ENCODE measurements at regions not wholly inside any gene's neighbourhood (a gene's known extent, or its start where the extent isn't known, plus 50 kb on each side); places are given as distances from the start of the nearest gene placed in this dataset.

GRCh38 chr3:137926991-137927390, 83.0 kb upstream of the CLDN18 start:
- H3K4ac ChIP-seq (ENCODE audit: low read depth, low read length) = no peak overlapping the region
- no peak for DNase-seq
- Mint-ChIP-seq H3K4me1 (no peaks in the 10 kb centered on the region), H3K36me3 (ENCODE audit: insufficient read depth in 1 of 3, low read depth in 3 of 3) (no peaks in the 10 kb centered on the region; a peak in 1 of 7 replicates), H3K27me3 (ENCODE audit: low read depth) (peaks cover 5% of the 10 kb centered on the region), H3K4me3 (no peak overlapping the region), H3K27ac (no peak overlapping the region), H3K9me3 (no peaks in the 10 kb centered on the region)
- no peaks in the 10 kb centered on the region for H3K27me3 ChIP-seq (ENCODE audit: insufficient read depth, low read length)
- no peaks in the 10 kb centered on the region for H3K23me2 ChIP-seq (ENCODE audit: insufficient read length, low read depth, low read length, poor library complexity, severe bottlenecking)
- no peak overlapping the region for H3K56ac ChIP-seq (ENCODE audit: insufficient read length, low read depth, low read length)
- no peak overlapping the region for H3K18ac ChIP-seq (ENCODE audit: insufficient read length, low read depth, low read length)
- no peak overlapping the region for H2BK20ac ChIP-seq (ENCODE audit: low read depth, low read length, poor library complexity, severe bottlenecking)
- no peak overlapping the region for H2BK120ac ChIP-seq (ENCODE audit: low read depth, low read length, poor library complexity, severe bottlenecking)
- H3K9ac ChIP-seq (ENCODE audit: extremely low read depth, insufficient read length, low read length) = no peak overlapping the region
- no peak overlapping the region for H2BK12ac ChIP-seq (ENCODE audit: insufficient read length, low read depth, low read length)
- H4K91ac ChIP-seq (ENCODE audit: insufficient read length, low read depth, low read length) = no peak overlapping the region
- H3K79me1 ChIP-seq (ENCODE audit: insufficient read depth, low read depth, low read length, poor library complexity, severe bottlenecking) = no peaks in the 10 kb centered on the region
- no peaks in the 10 kb centered on the region for H4K20me1 ChIP-seq (ENCODE audit: control insufficient read depth, insufficient read depth, insufficient read length)
- no peak overlapping the region for H3K4me2 ChIP-seq (ENCODE audit: insufficient read depth, insufficient read length, low read length)
- no peak for TF ChIP-seq CTCF (conservative IDR thresholded peaks at IDR 0.05)
- H2BK5ac ChIP-seq (ENCODE audit: insufficient read length, low read length) = no peak overlapping the region
- no peak overlapping the region for H3K14ac ChIP-seq (ENCODE audit: insufficient read depth, low read length)
- no CpG with 5 or more reads among the region's 2 CpGs for WGBS (ENCODE audit: extremely low coverage, insufficient read length, low lambda C conversion rate)
- no peak overlapping the region for H2AFZ ChIP-seq (ENCODE audit: low read length)
- H3K23ac ChIP-seq (ENCODE audit: insufficient read length, low read depth, low read length) = no peak overlapping the region
- no peaks in the 10 kb centered on the region for H3K9me3 ChIP-seq (ENCODE audit: control insufficient read depth, low read depth, low read length)
- H2BK15ac ChIP-seq (ENCODE audit: low read depth, low read length) = no peak overlapping the region
- H2AK5ac ChIP-seq (ENCODE audit: insufficient read length, low read length) = no peak overlapping the region
- H3K79me2 ChIP-seq (ENCODE audit: insufficient read depth, low read length) = no peaks in the 10 kb centered on the region
- no peak overlapping the region for H4K8ac ChIP-seq (replicated peaks; ENCODE audit: insufficient read length, low read depth, low read length)
- H3K27ac ChIP-seq (ENCODE audit: insufficient read length, low read depth, low read length) = no peak overlapping the region
- H3K4me1 ChIP-seq (ENCODE audit: insufficient read depth, low read length) = no peaks in the 10 kb centered on the region
- no peak overlapping the region for H4K5ac ChIP-seq (ENCODE audit: insufficient read length, low read depth, low read length)
- no peak overlapping the region for H3T11ph ChIP-seq (ENCODE audit: low read length)

Measured in H9 (cell line).